A673 (cell line): ENCODE measurements at regions not wholly inside any gene's neighbourhood (a gene's known extent, or its start where the extent isn't known, plus 50 kb on each side); places are given as distances from the start of the nearest gene placed in this dataset.
"Not testable (repeated sequence)": the region's sequence is repeated elsewhere in the genome, so short reads cannot be mapped to it uniquely, and the experiment has no call there.

Source experiments
- BruUV-seq: library from RNA; stranded (reverse); fragments of 400-500 nt; replicated peaks from 2 replicates; lab custom pipeline; 2021; lab: Mats Ljungman, UMichigan
- CTCF ChIA-PET: fragments of 300-600 bp; sonication (Branson Sonifier 250); formaldehyde crosslinking; loops from one replicate; lab custom pipeline; 2022; ENCODE audit warnings: antibody characterized with exemption; lab: Charles Lee
- POLR2A ChIA-PET: fragments of 300-600 bp; sonication (Branson Sonifier 250); formaldehyde crosslinking; loops from one replicate; lab custom pipeline; 2022; ENCODE audit warnings: antibody characterized with exemption; ENCODE audit not compliant: low non-redundant PET; lab: Charles Lee
- DNase-seq: peaks from one replicate; pipeline ENCODE4 v3.0.0-alpha.2; 2015; ENCODE audit warnings: low spot score
- H3K27ac ChIP-seq: fragments of 200-600 bp; sonication (generic); 2 replicates; pipeline ENCODE4 v1.5.1; 2016; ENCODE audit warnings: mixed run types, low read depth, mild to moderate bottlenecking, mixed read lengths, antibody characterized with exemption, low read length; ENCODE audit not compliant: poor library complexity, severe bottlenecking
- H3K27me3 ChIP-seq: fragments of 200-600 bp; sonication (generic); replicated peaks from 2 replicates; pipeline ENCODE4 v1.6.1; 2017; ENCODE audit warnings: mixed run types, low read depth, mild to moderate bottlenecking, mixed read lengths, antibody characterized with exemption, low read length; ENCODE audit not compliant: insufficient read depth, poor library complexity
- H3K36me3 ChIP-seq: fragments of 200-600 bp; sonication (generic); 2 replicates; pipeline ENCODE4 v1.6.1; 2016; ENCODE audit warnings: mixed run types, mild to moderate bottlenecking, mixed read lengths, antibody characterized with exemption, low read length; ENCODE audit not compliant: insufficient read depth, poor library complexity, severe bottlenecking
- H3K4me1 ChIP-seq: fragments of 200-600 bp; sonication (generic); 2 replicates; pipeline ENCODE4 v1.6.1; 2017; ENCODE audit warnings: mixed run types, mild to moderate bottlenecking, mixed read lengths, antibody characterized with exemption, low read length; ENCODE audit not compliant: insufficient read depth, poor library complexity, severe bottlenecking
- H3K4me3 ChIP-seq: fragments of 200-600 bp; sonication (generic); 2 replicates; pipeline ENCODE4 v1.5.1; 2016; ENCODE audit warnings: low read depth, mixed run types, mild to moderate bottlenecking, mixed read lengths, low read length; ENCODE audit not compliant: poor library complexity, severe bottlenecking
- H3K9me3 ChIP-seq: fragments of 200-600 bp; sonication (generic); 2 replicates; pipeline ENCODE4 v1.6.1; 2016; ENCODE audit warnings: mixed run types, low read depth, mild to moderate bottlenecking, mixed read lengths, antibody characterized with exemption, low read length; ENCODE audit not compliant: poor library complexity, severe bottlenecking
- EZH2 ChIP-seq: fragments of 200-600 bp; sonication (generic); IDR thresholded peaks from 2 replicates; pipeline ENCODE4 v1.6.1; 2017; ENCODE audit warnings: borderline replicate concordance, low read depth, mild to moderate bottlenecking, mixed read lengths, antibody characterized with exemption, low read length; ENCODE audit not compliant: poor library complexity, severe bottlenecking
- intact Hi-C: fragments of 100-400 bp; cut with micrococcal nuclease; formaldehyde crosslinking; loops from one replicate; pipeline ENCODE4 v1.10.0; 2022; ENCODE audit not compliant: unreplicated experiment
- TF ChIP-seq, protein P1 (sequence below): fragments of 300-800, 200-600 bp; sonication (generic); conservative IDR thresholded peaks from 2 replicates; pipeline ENCODE4 v1.5.1; 2017; ENCODE audit warnings: low read depth, mild to moderate bottlenecking, antibody characterized with exemption, low read length, moderate library complexity, mixed read lengths

GRCh38 chr2:123606631-123607030 lies 418.5 kb upstream of the CNTNAP5 start:
- no peak for DNase-seq
- Histone ChIP-seq H3K4me3 (no peak overlapping the region), H3K4me1 (no peaks in the 10 kb centered on the region), H3K27ac (no peak overlapping the region), H3K9me3 (no peaks in the 10 kb centered on the region), H3K27me3 (no peaks in the 10 kb centered on the region), H3K36me3 (no peaks in the 10 kb centered on the region)
- BruUV-seq, result no TSS peak
- POLR2A ChIA-PET, result no interaction called here
- CTCF ChIA-PET, result no interaction called here
- intact Hi-C loops, result no loop called here
- TF ChIP-seq EZH2, result no peak
- TF ChIP-seq, protein P1, sequence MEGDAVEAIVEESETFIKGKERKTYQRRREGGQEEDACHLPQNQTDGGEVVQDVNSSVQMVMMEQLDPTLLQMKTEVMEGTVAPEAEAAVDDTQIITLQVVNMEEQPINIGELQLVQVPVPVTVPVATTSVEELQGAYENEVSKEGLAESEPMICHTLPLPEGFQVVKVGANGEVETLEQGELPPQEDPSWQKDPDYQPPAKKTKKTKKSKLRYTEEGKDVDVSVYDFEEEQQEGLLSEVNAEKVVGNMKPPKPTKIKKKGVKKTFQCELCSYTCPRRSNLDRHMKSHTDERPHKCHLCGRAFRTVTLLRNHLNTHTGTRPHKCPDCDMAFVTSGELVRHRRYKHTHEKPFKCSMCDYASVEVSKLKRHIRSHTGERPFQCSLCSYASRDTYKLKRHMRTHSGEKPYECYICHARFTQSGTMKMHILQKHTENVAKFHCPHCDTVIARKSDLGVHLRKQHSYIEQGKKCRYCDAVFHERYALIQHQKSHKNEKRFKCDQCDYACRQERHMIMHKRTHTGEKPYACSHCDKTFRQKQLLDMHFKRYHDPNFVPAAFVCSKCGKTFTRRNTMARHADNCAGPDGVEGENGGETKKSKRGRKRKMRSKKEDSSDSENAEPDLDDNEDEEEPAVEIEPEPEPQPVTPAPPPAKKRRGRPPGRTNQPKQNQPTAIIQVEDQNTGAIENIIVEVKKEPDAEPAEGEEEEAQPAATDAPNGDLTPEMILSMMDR, result no peak

DNA sequence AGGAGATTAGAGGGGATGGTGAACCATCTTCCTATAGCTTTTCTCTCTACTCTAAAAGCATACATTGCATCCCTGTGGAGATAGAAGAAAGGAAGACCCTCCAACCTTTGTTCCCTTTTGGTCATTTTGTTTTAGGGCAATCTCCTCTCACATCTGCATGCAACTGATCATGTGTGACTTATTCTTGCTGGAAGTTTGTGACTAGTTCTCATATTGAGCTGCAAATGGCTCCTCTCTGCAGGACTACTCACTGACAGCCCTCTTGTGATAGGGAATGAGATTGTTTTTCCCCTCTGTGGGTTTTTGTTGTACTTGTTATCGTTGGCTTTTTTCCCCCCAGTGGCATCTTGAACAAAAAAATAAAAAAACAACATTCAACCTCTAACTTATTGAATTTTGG lies 416.0 kb upstream of the CNTNAP5 start:
- TF ChIP-seq EZH2, result no peak
- TF ChIP-seq, protein P1, result no peak
- H3K27me3 ChIP-seq, result no peaks in the 10 kb centered on the region
- H3K4me1 ChIP-seq, result no peaks in the 10 kb centered on the region
- DNase-seq, result no peak
- ChIA-PET CTCF (no interaction called here), POLR2A (no interaction called here)
- intact Hi-C loops, result no loop called here
- H3K4me3 ChIP-seq, result no peak overlapping the region
- no peak overlapping the region for H3K27ac ChIP-seq
- no peaks in the 10 kb centered on the region for H3K9me3 ChIP-seq
- BruUV-seq, result no TSS peak
- no peaks in the 10 kb centered on the region for H3K36me3 ChIP-seq

- no peaks in the 10 kb centered on the region for H3K36me3 ChIP-seq
- H3K27me3 ChIP-seq, result no peaks in the 10 kb centered on the region
- H3K9me3 ChIP-seq, result no peaks in the 10 kb centered on the region
- intact Hi-C loops, result no loop called here
- no peak for TF ChIP-seq EZH2
- TF ChIP-seq, protein P1, result no peak
- H3K4me1 ChIP-seq, result no peaks in the 10 kb centered on the region
- CTCF ChIA-PET, result no interaction called here
- POLR2A ChIA-PET, result no interaction called here
- no peak overlapping the region for H3K4me3 ChIP-seq
- no peak for DNase-seq
- BruUV-seq, result no TSS peak
- H3K27ac ChIP-seq, result no peak overlapping the region
Measured at GRCh38 chr2:123614596-123614995, 410.5 kb upstream of the CNTNAP5 start.

DNA sequence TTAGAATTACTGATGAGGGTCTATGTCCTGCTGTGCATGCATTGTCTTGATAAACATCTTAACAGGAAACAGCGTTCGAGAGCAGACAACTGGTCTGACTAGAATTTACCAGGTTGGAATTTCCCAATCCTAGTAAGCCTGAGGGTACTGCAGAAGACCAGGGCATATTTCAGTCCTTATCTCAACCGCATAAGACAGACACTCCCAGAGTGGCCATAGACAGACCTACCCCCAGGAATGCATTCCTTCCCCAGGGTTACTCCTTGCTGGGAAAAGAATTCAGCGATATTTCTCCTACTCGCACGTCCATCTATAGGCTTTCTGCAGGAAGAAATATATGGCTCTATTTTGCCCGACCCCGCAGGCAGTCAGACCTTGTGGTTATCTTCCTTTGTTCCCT lies 406.4 kb upstream of the CNTNAP5 start:
- H3K4me3 ChIP-seq, intact Hi-C loops, CTCF ChIA-PET: not testable (repeated sequence)

More for the DNA sequence above, 406.4 kb upstream of the CNTNAP5 start:
- H3K27me3 ChIP-seq, H3K9me3 ChIP-seq, POLR2A ChIA-PET, H3K36me3 ChIP-seq, H3K4me1 ChIP-seq, H3K27ac ChIP-seq, BruUV-seq, DNase-seq: not testable (repeated sequence)
